Left colon (tissue), 2 donors: ENCODE measurements at regions not wholly inside any gene's neighbourhood (a gene's known extent, or its start where the extent isn't known, plus 50 kb on each side); places are given as distances from the start of the nearest gene placed in this dataset.

Experiments used
- ATAC-seq: fragments of 200-7000 bp; cut with Tn5 transposase; one replicate; pipeline ENCODE4 v1.9.1; 2020; ENCODE audit warnings: mild to moderate bottlenecking, moderate library complexity
- DNase-seq, 2 donors: peaks; one replicate each; pipeline ENCODE4 v3.0.0-alpha.2; 2020
- intact Hi-C, 2 donors: fragments of 100-400 bp; cut with DNase I in 1 of 2; cut with micrococcal nuclease in 1 of 2; formaldehyde crosslinking; loops; one replicate each; pipeline versions ENCODE4 v1.11.2 to v1.14.0; 2022; cut with DNase I, micrococcal nuclease
- donor health status: DM: no; HTN: no; CAD: no.
- donor health status: DM: yes; HTN: yes; CAD: no.

GRCh38 chr10:111874576-111874975 lies 309.0 kb downstream of the GPAM start:
- DNase-seq (no peak), ATAC-seq (no peak)
- intact Hi-C loops: no loop called here

- DNase-seq (no peak), ATAC-seq (no peak)
- intact Hi-C loops: no loop called here
Measured at GRCh38 chr10:111875725-111876124, 307.8 kb downstream of the GPAM start.

- DNase-seq (no peak), ATAC-seq (no peak)
- intact Hi-C loops: no loop called here
Measured at GRCh38 chr10:111877258-111877657, 306.3 kb downstream of the GPAM start.

- DNase-seq (no peak), ATAC-seq (no peak)
- intact Hi-C loops: no loop called here
Measured at GRCh38 chr10:111879969-111880368, 303.6 kb downstream of the GPAM start.

- no peak for ATAC-seq
- no peak for DNase-seq
- intact Hi-C loops: no loop called here
Measured at GRCh38 chr10:111885046-111885445, 298.5 kb downstream of the GPAM start.

- DNase-seq: no peak
- no peak for ATAC-seq
- intact Hi-C loops: no loop called here
Measured at GRCh38 chr10:111885919-111886318, 297.6 kb downstream of the GPAM start.

GRCh38 chr10:111887266-111887665 lies 296.3 kb downstream of the GPAM start:
- intact Hi-C loops: no loop called here
- no peak for DNase-seq
- ATAC-seq: no peak

- DNase-seq: no peak
- no peak for ATAC-seq
- intact Hi-C loops: no loop called here
Measured at GRCh38 chr10:111890046-111890445, 293.5 kb downstream of the GPAM start.

- ATAC-seq (no peak), DNase-seq (no peak)
- intact Hi-C loops: no loop called here
Measured at GRCh38 chr10:111916011-111916410, 267.6 kb downstream of the GPAM start.

- intact Hi-C loops: no loop called here
- no peak for DNase-seq
- ATAC-seq: no peak
Measured at GRCh38 chr10:111921821-111922220, 261.7 kb downstream of the GPAM start.

- ATAC-seq: no peak
- intact Hi-C loops: no loop called here
- no peak for DNase-seq
Measured at GRCh38 chr10:111923032-111923431, 260.5 kb downstream of the GPAM start.

- intact Hi-C loops: no loop called here
- ATAC-seq (no peak), DNase-seq (no peak)
Measured at GRCh38 chr10:111926286-111926685, 257.3 kb downstream of the GPAM start.

GRCh38 chr10:111933937-111934336 lies 249.6 kb downstream of the GPAM start:
- no peak for ATAC-seq
- no peak for DNase-seq
- intact Hi-C loops: no loop called here

GRCh38 chr10:111934931-111935330 lies 248.6 kb downstream of the GPAM start:
- intact Hi-C loops: no loop called here
- ATAC-seq: no peak
- DNase-seq: no peak

- DNase-seq: no peak
- intact Hi-C loops: no loop called here
- no peak for ATAC-seq
Measured at GRCh38 chr10:111936143-111936542, 247.4 kb downstream of the GPAM start.

- no peak for ATAC-seq
- no peak for DNase-seq
- intact Hi-C loops: no loop called here
Measured at GRCh38 chr10:111944331-111944730, 239.2 kb downstream of the GPAM start.

GRCh38 chr10:111953949-111954348 lies 229.6 kb downstream of the GPAM start:
- ATAC-seq (no peak), DNase-seq (no peak)
- intact Hi-C loops: no loop called here

- no peak for DNase-seq
- ATAC-seq: no peak
- intact Hi-C loops: no loop called here
Measured at GRCh38 chr10:111954386-111954785, 229.2 kb downstream of the GPAM start.

GRCh38 chr10:111956841-111957240 lies 226.7 kb downstream of the GPAM start:
- DNase-seq (no peak), ATAC-seq (no peak)
- intact Hi-C loops: no loop called here

GRCh38 chr10:111962951-111963350 lies 220.6 kb downstream of the GPAM start:
- intact Hi-C loops: no loop called here
- no peak for ATAC-seq

GRCh38 chr10:111967116-111967515 lies 216.4 kb downstream of the GPAM start:
- intact Hi-C loops: no loop called here
- ATAC-seq (no peak), DNase-seq (no peak)

More at GRCh38 chr10:111962951-111963350, 220.6 kb downstream of the GPAM start:
- DNase-seq: no peak

- intact Hi-C loops: no loop called here
- ATAC-seq (no peak), DNase-seq (no peak)
Measured at GRCh38 chr10:111967547-111967946, 216.0 kb downstream of the GPAM start.
